ENCODE measurements at regions not wholly inside any gene's neighbourhood (a gene's known extent, or its start where the extent isn't known, plus 50 kb on each side); places are given as distances from the start of the nearest gene placed in this dataset.

DNA sequence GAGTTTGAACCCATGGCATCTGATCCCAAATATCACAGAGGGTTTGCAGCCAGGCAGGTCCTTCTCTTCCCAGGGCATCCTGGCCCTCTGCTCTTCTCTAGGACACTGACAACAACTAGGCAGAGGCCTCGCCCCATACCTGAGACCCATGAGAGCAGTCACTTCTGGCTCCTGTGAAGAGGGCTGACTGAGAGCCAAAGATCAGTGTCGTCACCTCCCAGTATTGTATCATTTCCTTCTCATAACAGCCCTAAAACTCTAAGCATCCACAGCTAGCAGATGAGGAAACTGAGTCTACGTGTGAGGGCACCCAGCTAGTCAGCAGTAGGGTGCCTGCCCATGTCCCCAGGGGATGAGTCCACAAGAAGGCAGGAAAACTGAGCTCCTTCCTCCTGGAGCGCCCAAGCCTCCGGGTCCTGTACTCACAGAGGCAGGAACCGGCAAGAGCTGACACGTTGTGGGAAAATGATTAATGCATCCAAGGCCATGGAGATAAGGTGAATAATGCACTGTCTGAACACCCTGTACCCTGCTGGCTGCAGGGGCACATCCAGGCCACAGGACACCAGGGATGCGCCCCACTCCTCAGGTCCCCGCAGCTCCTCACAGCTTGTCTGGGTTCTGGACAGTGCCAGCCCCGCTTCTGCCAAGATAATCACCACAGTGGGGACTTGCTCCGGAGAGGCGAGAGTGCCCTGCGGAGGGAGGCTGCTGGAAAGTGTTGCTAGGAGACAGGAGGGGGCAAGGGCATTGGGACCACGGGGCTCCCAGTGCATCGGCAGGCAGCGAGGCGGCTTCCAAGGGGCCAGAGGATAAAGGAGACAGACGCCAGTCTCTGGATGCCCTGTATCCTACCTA lies 340.0 kb downstream of the NPHP4 start:
- DNase-seq = no peak

DNA sequence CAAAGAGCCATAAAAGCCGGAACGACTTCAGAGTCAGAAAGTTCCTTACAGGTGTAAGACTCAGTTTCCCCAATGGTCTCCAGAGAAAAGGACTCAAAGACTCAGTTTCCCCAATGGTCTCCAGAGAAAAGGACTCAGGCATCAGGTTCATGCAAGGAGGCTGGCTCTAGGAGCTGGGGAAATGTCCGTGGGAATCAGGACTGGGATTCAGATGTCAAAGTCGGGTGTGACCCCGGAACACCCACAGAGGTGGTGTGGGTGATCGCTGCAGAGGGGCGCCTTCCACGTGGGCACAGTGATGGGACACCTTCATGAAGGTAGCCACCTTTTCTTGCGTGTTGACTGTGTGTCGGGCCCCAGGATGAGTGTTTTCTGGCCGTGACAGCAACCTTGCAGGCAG lies 340.8 kb downstream of the NPHP4 start:
- no peak for DNase-seq

DNA sequence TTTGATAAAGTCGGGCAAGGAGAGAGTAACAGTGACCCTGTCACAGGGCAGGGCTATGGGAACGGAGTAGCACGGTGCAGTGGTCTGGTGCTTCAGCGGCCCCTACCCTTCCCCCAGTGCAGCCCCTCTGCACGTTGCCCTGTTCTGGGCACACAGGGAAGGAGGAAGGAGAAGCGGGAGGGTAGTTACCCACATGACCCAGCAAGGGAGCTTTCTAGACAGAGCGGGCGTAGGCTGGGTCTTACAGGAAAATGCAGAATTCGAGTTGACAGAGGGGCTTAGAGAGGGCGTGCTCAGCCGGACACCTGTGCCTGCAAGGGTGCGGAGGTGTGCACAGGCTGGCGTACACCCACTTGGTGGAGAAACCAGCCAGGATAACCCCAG lies 341.2 kb downstream of the NPHP4 start:
- DNase-seq = no peak

DNA sequence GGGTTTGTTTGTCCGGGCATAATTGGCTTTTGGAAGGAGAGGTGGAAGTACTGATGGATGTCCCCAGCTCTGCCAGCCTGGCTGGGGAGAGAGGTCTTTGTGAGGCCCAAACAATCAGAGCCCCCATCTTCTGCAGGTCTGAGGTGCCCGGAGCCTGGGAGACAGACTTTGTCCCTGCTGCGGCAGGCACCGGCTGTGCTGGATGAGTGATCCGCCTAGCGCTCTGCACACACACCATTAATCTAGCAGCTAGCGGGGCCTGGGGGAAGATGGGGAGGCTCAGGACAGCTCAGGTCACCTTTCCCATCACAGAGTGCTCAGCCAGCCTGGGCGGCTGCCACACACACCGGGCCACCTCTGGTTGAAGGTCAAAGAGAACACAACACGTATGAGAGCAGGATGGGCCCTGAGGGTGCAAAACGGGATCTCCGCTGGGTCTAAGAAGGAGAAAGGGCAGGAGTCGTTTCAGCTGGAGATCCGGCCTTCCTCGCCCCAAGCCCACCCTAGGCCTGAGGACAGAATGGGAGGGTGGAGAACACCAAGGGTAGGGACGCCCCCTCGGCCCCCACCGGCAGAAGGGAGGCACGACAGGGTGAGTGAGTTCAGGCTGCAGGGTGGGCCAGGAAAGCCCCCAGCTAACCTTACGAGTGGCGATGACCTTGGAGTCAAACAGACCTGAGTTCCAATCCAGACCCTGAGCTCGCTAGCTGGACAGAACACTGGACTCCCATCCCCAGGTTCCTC lies 341.8 kb downstream of the NPHP4 start:
- no peak for DNase-seq

DNA sequence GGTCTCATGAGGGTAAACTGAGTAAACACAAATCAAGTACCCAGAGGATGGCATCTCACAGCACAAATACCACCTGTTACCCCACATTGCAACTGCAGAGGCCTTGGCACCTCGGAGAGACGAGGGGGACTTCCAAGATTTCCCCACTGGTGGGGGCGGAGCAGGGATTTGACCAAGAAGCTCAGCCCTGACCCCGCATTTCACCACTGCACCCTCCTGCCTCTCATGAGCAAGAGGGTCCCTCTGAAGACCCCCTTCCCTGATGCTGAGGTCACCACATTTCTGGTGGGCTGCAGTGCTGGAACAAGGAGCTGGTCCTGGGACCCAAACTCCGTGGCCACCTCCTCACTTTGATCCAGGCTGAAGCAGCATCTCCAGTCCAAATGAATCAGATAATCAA lies 342.4 kb downstream of the NPHP4 start:
- DNase-seq = no peak

DNA sequence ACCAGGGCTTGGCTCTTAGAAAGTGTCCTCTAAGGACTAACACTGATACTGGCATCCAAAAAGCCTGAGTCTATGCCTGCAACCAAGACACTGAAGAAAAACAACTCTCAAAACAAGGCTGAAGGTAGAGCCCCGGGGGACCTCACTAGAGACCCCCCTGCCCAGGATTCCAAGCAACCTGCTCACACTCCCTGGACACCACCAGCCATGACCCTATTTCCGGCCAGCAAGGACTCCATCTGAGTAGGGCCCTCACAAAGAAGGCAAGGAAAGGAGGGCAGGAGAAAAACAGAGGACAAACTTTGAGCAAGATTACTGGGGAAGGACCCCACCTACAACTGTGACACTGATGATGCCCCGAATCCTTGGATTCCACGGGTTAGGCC lies 343.1 kb downstream of the NPHP4 start:
- no peak for DNase-seq

DNA sequence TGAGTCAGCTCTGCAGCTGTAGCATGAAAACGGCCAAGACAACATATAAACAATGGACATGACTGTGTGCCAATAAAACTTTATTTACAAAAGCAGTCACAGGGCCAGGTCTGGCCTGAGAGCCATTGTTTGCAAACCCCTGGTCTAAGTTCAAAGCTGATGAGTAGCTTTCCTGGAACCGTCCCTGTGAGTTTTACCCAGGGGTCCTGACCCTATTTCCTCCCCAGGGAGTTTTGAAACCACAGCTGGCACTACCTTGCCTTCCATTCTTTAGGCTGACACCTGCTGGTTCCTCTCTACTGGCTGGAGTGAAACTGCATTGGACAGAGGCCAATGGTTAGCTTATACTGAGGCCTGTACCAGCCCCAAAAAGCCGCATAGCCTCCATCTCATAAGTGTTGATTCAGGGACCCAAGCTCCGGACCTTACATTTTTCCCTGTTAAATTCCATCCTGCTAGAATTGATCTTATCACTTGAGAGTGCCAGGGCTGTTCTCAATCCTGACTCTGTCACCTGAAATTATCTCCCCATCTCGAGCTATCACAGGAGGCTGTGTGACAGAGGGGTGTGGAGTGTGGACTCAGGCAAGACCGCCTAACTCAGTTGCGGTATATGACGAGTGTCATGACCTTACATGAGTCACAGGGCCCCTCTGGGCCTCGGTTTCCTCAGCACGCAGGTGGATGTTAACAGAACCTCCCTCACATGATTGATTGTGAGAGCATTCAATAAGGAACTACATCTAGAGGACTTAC lies 343.6 kb downstream of the NPHP4 start:
- no peak for DNase-seq

DNA sequence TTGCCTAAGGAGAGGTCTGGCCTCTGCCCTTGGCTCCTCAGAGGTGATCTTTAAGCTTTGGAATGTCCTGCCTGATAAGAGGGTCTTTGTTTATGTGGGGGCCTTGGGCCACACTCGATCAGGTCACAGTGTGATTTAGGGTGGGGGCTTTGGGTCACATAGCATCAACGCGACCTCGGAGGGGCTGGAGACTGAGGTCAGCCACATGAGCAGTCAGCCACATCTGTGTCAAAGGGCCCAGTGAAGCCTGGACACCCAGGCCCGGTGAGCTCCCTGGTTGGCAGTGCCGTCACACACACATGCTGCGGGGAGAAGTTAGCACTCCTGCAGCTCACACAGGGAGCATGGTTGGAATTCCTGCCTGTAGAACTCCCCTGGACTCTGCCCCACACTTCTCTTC lies 345.0 kb downstream of the NPHP4 start:
- no peak for DNase-seq

DNA sequence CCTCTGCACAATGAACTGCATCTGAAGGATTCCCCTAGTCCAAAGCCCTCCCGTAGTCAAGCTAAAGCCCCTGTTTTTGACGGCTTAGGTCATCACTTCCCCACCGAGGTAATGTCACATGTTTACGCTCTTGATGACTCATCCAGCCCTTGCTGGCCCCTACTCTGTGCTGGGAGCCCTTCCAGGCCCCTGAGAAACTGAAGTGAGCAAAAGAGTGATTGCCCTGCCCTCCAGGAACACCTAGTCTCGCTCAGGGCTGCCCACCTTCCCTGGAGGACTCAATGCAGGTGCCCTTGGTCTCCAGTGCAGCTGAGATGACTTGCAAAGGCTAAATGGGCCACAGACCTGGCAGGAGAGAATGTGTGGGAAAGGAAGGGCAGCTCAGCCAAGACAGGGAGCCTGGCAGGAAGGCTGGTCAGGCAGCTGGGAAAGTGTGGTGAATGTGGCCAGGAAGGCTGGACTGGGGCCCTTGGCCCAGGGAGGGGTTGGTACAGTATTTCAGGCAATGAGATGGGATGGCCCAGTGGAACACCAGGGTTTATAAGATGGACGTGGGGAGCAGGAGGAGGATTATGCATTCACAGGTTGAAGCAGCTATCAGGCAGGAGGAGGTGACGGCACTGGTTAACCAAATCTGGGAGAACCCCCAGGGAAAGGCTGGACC lies 345.6 kb downstream of the NPHP4 start:
- DNase-seq = no peak

DNA sequence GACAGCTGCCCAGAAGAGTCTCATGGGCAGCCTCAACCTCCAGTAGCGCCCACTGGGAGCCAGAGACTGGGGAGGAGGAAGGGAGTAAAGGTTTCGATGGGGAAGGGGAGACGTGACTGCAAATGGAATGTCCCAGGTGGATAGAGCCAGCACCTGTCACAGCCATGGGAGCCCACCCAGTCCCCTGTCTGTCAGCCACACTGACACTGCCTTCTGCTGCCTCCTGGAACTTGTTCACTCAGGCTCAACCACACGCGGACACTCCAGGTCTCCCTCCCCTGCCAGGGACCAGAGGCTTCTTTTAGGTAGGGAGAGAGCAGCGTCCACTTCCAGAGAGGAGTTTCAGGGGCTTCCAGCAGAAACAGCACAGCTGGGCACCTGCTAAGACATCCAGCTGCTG lies 346.3 kb downstream of the NPHP4 start:
- no peak for DNase-seq

DNA sequence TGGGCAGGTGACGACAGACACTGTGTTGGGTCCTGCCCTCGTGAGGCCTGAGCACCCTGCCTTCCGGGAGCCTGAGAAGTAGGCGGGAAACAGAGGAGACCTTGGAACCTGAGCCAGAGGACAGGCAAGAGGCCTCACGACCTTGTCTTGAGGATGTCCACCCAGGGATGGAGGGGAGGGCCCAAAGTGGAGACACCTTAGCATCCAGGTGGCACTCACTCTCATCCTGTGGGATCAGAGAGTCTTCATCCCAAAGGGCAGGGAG lies 347.2 kb downstream of the NPHP4 start:
- DNase-seq = no peak

DNA sequence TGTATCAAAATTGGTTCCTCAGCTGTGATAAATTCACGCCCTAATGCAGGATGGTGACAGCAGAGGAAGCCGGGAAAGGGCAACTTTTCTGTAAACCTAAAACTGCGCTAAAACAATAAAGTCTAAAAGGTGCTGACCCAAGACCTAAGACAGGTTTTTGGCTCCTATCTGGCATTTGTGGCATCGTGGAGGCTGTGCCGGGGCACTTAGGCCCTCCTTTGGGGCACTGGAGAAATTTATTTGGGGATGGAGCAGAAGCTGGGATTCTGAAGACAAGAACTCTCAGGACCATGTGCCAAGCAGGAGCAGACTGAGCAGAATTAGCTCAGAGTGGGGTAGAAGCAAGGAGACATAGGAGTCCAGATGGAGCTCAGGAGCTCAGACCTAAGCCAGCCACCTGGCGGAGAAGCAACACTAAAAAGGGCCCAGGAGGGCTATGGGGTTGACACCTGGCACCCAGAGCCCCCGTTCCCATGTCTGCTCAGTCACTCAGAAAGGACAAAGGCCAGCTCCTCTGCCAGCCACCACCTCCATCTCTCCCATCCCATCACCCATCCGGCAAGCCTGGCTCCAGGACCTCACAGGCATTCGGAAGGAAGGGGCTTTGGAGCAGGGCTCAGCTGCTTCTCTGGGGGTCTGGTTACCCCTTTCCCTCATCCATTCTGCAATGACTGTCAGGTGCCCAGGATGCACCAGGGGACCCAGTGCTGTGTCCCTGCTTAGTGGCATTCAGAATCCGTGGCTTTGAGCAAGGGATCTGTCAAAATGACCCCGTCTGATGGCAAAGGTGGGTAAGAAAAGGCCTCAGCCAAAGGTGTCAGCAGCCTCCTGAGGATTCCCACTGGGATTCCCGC lies 347.7 kb downstream of the NPHP4 start:
- no peak for DNase-seq

DNA sequence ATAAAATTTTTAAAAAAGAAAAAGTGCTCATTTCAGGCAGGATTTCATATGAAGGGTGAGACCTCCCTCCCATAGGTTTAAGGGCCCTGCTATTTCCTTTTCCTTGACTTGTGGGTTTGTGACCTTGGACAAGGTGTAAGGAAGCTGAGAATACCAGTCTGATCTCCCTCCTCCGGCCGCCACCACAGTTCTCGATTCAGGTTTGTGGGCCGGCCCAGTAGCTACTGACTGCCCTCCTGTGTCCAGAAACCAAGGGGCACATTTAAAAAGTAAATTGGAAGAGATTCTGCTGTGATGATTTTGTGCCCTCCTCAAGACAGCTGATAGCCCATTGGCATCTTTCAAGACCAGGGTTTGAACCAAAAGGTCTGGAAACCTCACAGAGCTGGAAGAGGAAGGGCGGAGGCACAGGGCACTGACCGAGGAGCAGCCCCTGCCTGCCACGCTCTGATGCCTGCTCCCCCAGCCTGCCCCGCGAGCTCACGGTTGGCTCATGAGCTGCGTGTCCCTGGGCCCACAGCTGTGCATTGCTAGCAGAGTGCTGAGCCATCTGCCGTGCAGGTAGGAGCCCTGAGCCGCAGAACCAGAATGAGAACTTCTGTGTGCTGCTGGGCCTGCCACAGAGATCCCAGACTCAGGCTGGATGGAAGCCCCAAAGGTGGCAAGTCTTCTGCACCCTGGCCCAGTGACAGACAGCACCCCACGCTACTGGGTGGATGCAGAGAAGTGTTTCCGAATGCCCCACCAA lies 348.7 kb downstream of the NPHP4 start:
- DNase-seq = no peak

DNA sequence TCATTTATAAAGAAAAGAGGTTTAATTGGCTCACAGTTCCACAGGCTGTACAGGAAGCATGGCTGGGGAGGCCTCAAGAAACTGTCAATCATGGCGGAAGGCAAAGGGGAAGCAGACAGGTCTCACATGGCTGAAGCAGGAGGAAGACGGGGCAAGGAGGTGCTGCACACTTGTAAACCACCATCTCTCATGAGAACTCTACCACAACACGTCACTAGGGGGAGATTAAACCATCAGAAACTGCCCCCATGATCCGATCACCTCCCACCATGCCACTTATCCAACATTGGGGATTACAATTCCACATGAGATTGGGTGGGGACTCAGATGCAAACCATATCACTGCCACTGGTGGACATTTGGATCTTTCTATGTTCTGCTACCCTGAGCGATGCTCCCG lies 351.4 kb downstream of the NPHP4 start:
- peak; percentile 16 for DNase-seq

DNA sequence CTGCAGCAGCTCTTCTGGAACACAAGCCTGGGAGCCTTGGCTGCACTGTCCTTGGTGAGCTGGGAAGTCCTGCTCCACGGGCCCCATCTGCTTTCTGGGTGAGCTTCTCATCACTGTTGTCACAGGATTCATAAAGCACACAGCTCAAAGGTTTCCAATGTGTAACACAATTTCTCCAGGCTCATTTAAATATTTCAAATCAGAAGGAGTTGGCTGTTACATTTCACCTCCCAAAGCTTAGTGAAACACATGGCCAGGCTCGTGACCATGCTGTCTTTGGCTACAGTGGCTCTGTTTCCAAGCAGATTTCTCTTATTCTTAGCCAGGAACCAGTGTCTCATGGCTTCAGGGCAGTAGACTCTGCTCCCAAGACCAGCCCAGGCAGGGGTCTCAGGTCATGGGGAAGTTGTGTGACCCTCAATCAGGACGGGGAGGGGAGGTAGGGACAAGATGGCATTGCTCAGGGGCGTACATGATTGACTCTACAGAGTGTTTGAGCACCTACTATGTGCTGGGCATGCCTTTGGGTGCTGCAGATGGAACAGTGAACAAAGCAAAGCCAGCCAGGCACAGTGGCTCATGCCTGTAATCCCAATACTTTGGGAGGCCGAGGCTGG lies 353.0 kb downstream of the NPHP4 start:
- no peak for DNase-seq

DNA sequence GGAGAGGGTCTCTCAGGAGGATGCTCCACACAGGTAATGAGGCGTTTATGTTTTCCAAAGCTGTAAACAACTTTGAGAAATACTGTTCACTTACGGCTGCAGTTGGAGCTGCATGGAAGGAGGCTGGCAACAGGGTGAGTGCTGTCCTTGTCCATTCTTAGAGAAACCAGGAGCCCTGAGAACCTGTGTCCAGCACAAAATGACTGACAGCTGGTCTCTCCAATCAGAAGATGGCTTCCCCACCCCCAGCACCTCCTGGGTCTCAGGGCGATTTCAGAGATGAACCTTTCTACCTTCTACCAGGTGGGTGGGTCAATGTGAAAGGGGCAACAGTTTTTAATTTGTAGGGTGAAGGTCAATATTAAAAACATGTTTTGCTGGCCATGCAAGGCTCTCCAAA lies 353.6 kb downstream of the NPHP4 start:
- no peak for DNase-seq

DNA sequence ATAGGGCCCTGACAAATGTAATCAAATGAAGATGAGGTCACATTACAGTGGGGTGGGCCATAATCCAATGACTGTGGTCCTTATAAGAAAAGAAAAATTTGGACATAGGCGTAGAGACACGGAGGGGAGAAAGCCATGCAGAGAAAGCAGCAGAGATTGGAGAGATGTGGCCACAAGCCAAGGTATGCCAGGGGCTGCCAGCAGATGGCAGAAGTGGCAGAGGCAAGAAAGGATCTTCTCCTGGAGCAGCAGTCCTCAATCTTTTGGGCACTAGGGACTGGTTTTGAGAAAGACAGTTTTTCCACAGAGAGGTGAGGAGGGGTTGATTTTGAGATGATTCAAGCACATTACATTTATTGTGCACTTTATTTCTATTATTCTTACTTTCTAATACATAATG lies 355.1 kb downstream of the NPHP4 start:
- peak; percentile 34 for DNase-seq

DNA sequence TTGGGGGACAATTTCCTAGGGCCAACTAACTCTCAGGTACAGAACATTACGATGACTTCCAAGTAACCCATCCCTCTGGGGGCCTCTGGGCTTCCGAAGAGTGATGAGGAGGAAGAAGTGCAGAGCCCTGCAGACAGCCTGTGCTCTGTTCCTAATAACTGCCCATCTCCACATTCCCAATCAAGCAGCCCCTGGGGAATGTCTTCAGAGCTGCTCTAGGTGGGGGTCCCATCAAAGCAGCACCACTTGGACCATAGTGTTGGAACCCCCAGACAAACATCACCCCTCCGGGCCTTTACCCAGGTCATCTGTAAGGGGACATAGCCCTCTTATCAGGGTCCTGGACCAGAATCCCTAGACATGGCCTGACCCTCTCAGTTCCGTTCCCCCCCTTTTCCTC lies 357.3 kb downstream of the NPHP4 start:
- no peak for DNase-seq

DNA sequence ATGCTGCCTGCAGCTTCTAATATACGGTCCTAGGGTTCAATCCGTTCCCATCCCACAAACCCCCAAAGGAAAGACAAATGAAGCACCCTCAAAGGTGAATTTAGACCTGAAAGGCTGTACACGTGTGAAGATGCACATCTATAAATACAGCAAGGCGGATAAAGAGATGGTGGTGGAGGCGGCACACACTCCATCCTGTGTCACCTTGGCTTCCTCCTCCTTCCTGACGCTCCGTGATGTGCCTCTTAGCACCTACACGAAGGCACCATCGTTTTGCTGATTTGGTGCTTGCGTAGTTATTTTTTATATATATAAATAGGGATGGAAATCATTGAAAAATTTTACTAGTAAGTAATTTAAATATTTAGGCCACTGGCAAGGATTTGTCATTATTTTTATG lies 359.4 kb downstream of the NPHP4 start:
- DNase-seq = no peak

DNA sequence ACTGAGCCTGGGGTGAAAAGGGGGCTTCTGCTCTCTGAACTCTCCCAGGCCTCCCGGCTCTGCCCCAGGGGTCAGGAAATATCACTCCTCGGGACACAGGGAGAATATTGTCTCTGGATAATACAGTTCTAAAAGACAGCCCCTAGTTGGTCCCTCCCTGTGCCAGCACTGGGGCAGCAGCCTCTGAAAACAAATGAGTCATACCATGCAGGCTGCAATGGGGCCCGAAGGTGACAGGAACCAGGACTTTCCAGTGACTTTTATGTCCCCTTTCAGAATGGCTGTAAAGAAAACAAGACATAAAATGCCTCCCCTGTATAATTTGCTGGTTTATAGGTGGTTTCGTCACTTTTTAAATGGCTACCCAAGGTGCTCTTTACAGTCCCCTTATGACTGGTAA lies 360.0 kb downstream of the NPHP4 start:
- no peak for DNase-seq

DNA sequence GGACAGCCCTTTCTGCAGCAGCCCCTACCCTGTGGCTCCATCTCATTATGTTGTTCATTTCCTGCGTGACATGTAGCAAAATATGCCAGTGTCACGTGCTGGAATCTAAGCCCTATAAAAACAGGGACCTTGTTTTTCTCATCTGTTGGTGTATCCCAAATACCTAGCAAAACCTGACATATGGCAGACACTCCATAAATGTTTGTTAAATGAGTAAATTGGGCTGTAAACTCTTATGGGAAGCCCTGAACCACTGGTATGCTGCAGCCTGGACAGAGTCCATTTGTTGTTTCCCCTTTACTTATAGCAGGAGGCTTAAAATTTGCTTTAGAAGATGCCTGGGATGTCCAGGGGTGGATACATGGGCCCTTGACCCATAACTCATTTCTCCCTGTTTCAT lies 363.8 kb downstream of the NPHP4 start:
- no peak for DNase-seq

All from CD4-positive, alpha-beta T cell treated with Interleukin-21 for 1 hour (primary cell).